ENCODE measurements at regions not wholly inside any gene's neighbourhood (a gene's known extent, or its start where the extent isn't known, plus 50 kb on each side); places are given as distances from the start of the nearest gene placed in this dataset.

- Histone ChIP-seq H3K27me3 (no peaks in the 10 kb centered on the region), H3K27ac (replicated peaks in 1 of 4) (no peak overlapping the region), H3K4me3 (no peak overlapping the region), H3K4me1 (no peaks in the 10 kb centered on the region), H3K9me3 (peaks cover 0 to 34% (median 28%) of the 10 kb centered on the region in 4 donors), H3K36me3 (no peaks in the 10 kb centered on the region)
- intact Hi-C loops (cut with DNase I) = no loop called here
- 87% methylated on average over 1 of the region's 1 CpG for WGBS
- TF ChIP-seq POLR2A (IDR thresholded peaks at IDR 0.05; ENCODE audit: low read depth) = no peak
- TF ChIP-seq POLR2AphosphoS5 (IDR thresholded peaks at IDR 0.05) = no peak
- TF ChIP-seq EP300 (IDR thresholded peaks at IDR 0.05) = no peak
- TF ChIP-seq CTCF (IDR thresholded peaks at IDR 0.05) = no peak
- no peak for DNase-seq (ENCODE audit: extremely low spot score)
These were observed 322.0 kb downstream of the ABCC12 start for GRCh38 chr16:47833771-47834170.

DNA sequence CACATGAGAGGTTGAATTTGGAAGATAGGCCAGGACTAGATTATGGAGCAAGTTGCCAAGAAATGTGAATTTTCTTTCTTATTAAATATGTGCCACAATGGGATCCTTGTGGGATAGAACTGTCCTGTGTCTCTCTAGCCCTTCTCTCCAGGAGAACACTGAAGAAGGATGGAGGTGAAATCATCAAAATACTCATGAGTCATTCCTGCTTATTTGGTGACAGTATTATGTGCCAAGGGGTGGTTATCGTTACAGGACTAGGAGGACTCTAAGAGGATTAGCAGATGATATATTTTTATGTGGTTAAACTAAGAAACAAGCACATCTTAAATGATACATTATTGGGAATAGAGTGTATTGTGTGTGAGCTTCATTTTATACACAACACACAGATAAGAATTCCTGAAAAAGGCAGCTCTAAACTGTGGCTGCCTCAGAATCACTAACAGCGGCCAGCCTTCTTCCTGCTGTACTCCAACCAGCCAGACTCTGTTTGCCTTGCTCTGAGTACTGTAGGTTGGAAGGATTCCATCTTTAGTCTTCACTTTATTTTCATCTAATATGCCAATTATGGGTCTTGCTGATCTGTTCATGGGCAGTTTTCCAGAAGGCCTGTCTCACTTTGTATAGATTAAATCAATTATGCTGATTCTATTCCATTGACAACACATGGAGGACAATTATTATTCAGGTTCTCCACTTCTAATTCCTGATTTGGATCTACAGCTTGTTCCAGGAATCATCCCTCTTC is 325.8 kb downstream of the ABCC12 start:
- Histone ChIP-seq H3K4me1 (no peaks in the 10 kb centered on the region), H3K27me3 (no peaks in the 10 kb centered on the region), H3K9me3 (peaks cover 0 to 21% (median 15%) of the 10 kb centered on the region in 4 donors), H3K27ac (replicated peaks in 1 of 4) (no peak overlapping the region), H3K4me3 (no peak overlapping the region), H3K36me3 (no peaks in the 10 kb centered on the region)
- DNase-seq (ENCODE audit: extremely low spot score) = no peak
- intact Hi-C loops (cut with DNase I) = no loop called here
- TF ChIP-seq POLR2A (IDR thresholded peaks at IDR 0.05; ENCODE audit: low read depth) = no peak
- no peak for TF ChIP-seq POLR2AphosphoS5 (IDR thresholded peaks at IDR 0.05)
- no peak for TF ChIP-seq CTCF (IDR thresholded peaks at IDR 0.05)
- WGBS = 76% methylated on average over 2 of the region's 2 CpGs

- H3K36me3 ChIP-seq = no peaks in the 10 kb centered on the region
- TF ChIP-seq CTCF (IDR thresholded peaks at IDR 0.05) = no peak
- TF ChIP-seq EP300 (IDR thresholded peaks at IDR 0.05) = no peak
- no peak for TF ChIP-seq POLR2AphosphoS5 (IDR thresholded peaks at IDR 0.05)
- no peak for DNase-seq (ENCODE audit: extremely low spot score)
- H3K4me3 ChIP-seq = no peak overlapping the region
- no peak overlapping the region for H3K27ac ChIP-seq (replicated peaks in 1 of 4)
- H3K4me1 ChIP-seq = no peaks in the 10 kb centered on the region
- intact Hi-C loops (cut with DNase I) = no loop called here
- peaks cover 0 to 6% (median 0%) of the 10 kb centered on the region in 4 donors for H3K9me3 ChIP-seq
- no peaks in the 10 kb centered on the region for H3K27me3 ChIP-seq
- 68% methylated on average over 4 of the region's 4 CpGs for WGBS
These were observed 329.7 kb downstream of the ABCC12 start for GRCh38 chr16:47826070-47826469.

- 74% methylated on average over 4 of the region's 4 CpGs for WGBS
- Histone ChIP-seq H3K36me3 (no peaks in the 10 kb centered on the region), H3K4me1 (no peaks in the 10 kb centered on the region), H3K27me3 (no peaks in the 10 kb centered on the region), H3K9me3 (peaks cover 0 to 24% (median 12%) of the 10 kb centered on the region in 4 donors), H3K4me3 (no peak overlapping the region), H3K27ac (replicated peaks in 1 of 4) (no peak overlapping the region)
- DNase-seq (ENCODE audit: extremely low spot score) = no peak
- intact Hi-C loops (cut with DNase I) = no loop called here
- TF ChIP-seq POLR2A (IDR thresholded peaks at IDR 0.05; ENCODE audit: low read depth) (no peak), CTCF (IDR thresholded peaks at IDR 0.05) (no peak), EP300 (IDR thresholded peaks at IDR 0.05) (no peak), POLR2AphosphoS5 (IDR thresholded peaks at IDR 0.05) (no peak)
These were observed 338.7 kb downstream of the ABCC12 start for GRCh38 chr16:47817048-47817447.

DNA sequence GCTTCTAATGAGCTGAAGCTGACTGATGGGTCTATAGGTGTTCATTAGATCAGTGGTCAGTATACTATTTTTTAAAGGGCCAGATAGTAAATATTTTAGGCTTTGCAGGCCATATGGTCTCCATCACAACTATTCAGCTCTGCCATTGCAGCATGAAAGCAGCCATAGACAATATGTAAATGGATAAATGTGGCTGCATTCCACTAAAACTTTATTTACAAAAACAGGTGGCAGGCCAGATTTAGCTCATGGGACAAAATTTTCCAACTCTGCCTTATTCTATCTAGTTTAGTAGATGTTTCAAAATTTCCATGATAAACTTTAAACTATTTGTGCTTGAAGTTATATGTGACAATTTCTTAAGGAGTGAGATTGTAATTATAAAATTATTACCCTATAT is 339.3 kb downstream of the ABCC12 start:
- Histone ChIP-seq H3K27me3 (no peaks in the 10 kb centered on the region), H3K4me1 (no peaks in the 10 kb centered on the region), H3K4me3 (no peak overlapping the region), H3K36me3 (no peaks in the 10 kb centered on the region), H3K27ac (replicated peaks in 1 of 4) (no peak overlapping the region), H3K9me3 (peaks cover 0 to 24% (median 12%) of the 10 kb centered on the region in 4 donors)
- TF ChIP-seq POLR2A (IDR thresholded peaks at IDR 0.05; ENCODE audit: low read depth) (no peak), POLR2AphosphoS5 (IDR thresholded peaks at IDR 0.05) (no peak), CTCF (IDR thresholded peaks at IDR 0.05) (no peak), EP300 (IDR thresholded peaks at IDR 0.05) (no peak)
- intact Hi-C loops (cut with DNase I) = no loop called here
- no peak for DNase-seq (ENCODE audit: extremely low spot score)

Data from esophagus muscularis mucosa (tissue), 4 donors.